ENCODE measurements at regions not wholly inside any gene's neighbourhood (a gene's known extent, or its start where the extent isn't known, plus 50 kb on each side); places are given as distances from the start of the nearest gene placed in this dataset.

GRCh38 chr5:85304524-85304923 lies 919.8 kb upstream of the EDIL3 start:
- Mint-ChIP-seq H3K4me3 (no peak overlapping the region), H3K27ac (no peak overlapping the region), H3K36me3 (ENCODE audit: insufficient read depth in 1 of 3, low read depth in 3 of 3) (no peaks in the 10 kb centered on the region), H3K4me1 (no peaks in the 10 kb centered on the region), H3K27me3 (ENCODE audit: low read depth) (no peaks in the 10 kb centered on the region), H3K9me3 (no peaks in the 10 kb centered on the region)
- H3K79me2 ChIP-seq (ENCODE audit: insufficient read depth, low read length): no peaks in the 10 kb centered on the region
- H4K91ac ChIP-seq (ENCODE audit: insufficient read length, low read depth, low read length): no peak overlapping the region
- H3K4me2 ChIP-seq (ENCODE audit: insufficient read depth, insufficient read length, low read length): no peak overlapping the region
- no peak overlapping the region for H2AK5ac ChIP-seq (ENCODE audit: insufficient read length, low read length)
- no peaks in the 10 kb centered on the region for H4K20me1 ChIP-seq (ENCODE audit: control insufficient read depth, insufficient read depth, insufficient read length)
- H4K8ac ChIP-seq (replicated peaks; ENCODE audit: insufficient read length, low read depth, low read length): no peak overlapping the region
- DNase-seq: no peak
- no CpG with 5 or more reads among the region's 2 CpGs for WGBS (ENCODE audit: extremely low coverage, insufficient read length, low lambda C conversion rate)
- H3K56ac ChIP-seq (ENCODE audit: insufficient read length, low read depth, low read length): no peak overlapping the region
- no peak overlapping the region for H2BK12ac ChIP-seq (ENCODE audit: insufficient read length, low read depth, low read length)
- no peak overlapping the region for H3K18ac ChIP-seq (ENCODE audit: insufficient read length, low read depth, low read length)
- H2AFZ ChIP-seq (ENCODE audit: low read length): no peak overlapping the region
- H3K23me2 ChIP-seq (ENCODE audit: insufficient read length, low read depth, low read length, poor library complexity, severe bottlenecking): no peaks in the 10 kb centered on the region
- no peak overlapping the region for H4K5ac ChIP-seq (ENCODE audit: insufficient read length, low read depth, low read length)
- no peaks in the 10 kb centered on the region for H3K9me3 ChIP-seq (ENCODE audit: control insufficient read depth, low read depth, low read length)
- no peak overlapping the region for H3K4ac ChIP-seq (ENCODE audit: low read depth, low read length)
- no peak overlapping the region for H2BK15ac ChIP-seq (ENCODE audit: low read depth, low read length)
- H2BK120ac ChIP-seq (ENCODE audit: low read depth, low read length, poor library complexity, severe bottlenecking): no peak overlapping the region
- no peak overlapping the region for H3K14ac ChIP-seq (ENCODE audit: insufficient read depth, low read length)
- no peak overlapping the region for H2BK5ac ChIP-seq (ENCODE audit: insufficient read length, low read length)
- H3K27me3 ChIP-seq (ENCODE audit: insufficient read depth, low read length): no peaks in the 10 kb centered on the region
- H3K23ac ChIP-seq (ENCODE audit: insufficient read length, low read depth, low read length): no peak overlapping the region
- H3K9ac ChIP-seq (ENCODE audit: extremely low read depth, insufficient read length, low read length): no peak overlapping the region
- no peak overlapping the region for H3T11ph ChIP-seq (ENCODE audit: low read length)
- no peaks in the 10 kb centered on the region for H3K4me1 ChIP-seq (ENCODE audit: insufficient read depth, low read length)
- TF ChIP-seq CTCF (conservative IDR thresholded peaks at IDR 0.05): no peak
- H2BK20ac ChIP-seq (ENCODE audit: low read depth, low read length, poor library complexity, severe bottlenecking): no peak overlapping the region
- no peaks in the 10 kb centered on the region for H3K79me1 ChIP-seq (ENCODE audit: insufficient read depth, low read depth, low read length, poor library complexity, severe bottlenecking)
- H3K27ac ChIP-seq (ENCODE audit: insufficient read length, low read depth, low read length): no peak overlapping the region

Data from H9 (cell line).